CD4-positive, alpha-beta T cell treated with Interferon gamma for 1 hour (primary cell): ENCODE measurements at regions not wholly inside any gene's neighbourhood (a gene's known extent, or its start where the extent isn't known, plus 50 kb on each side); places are given as distances from the start of the nearest gene placed in this dataset.

Experiments used
- DNase-seq: peaks from one replicate; pipeline ENCODE4 v3.0.0-alpha.2; 2020

DNA sequence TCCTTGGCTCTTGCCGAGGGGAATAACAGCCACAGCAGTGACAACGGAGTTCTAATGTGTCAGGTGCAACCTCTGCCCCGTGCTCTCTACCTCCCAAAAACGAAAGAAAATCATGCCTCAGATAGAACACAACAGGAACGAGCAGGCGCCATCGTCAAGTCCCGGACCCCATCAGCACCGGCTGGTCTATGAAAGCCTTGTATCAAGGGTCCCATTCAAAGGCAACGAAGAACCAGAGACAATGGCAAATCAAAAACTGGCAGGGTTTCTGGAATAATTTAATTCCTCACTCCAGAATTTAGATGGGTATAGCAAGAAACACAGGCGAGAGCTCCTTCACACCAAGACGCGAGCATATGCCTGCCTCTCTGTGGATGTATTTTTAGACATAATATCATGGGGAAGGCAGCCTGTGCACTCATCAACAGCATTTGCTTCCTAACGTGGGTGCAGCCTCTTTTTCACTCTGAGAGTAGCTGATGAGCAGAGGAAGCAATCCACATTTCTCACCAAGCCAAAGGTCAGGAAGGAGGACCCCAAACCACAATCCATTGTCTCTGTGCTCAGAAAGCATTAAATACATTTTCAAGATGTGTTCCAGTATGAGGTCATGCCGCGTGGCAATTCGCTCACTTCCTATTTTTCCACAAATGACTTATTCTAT, 193.4 kb upstream of the BLID start:
- DNase-seq, result no peak

DNA sequence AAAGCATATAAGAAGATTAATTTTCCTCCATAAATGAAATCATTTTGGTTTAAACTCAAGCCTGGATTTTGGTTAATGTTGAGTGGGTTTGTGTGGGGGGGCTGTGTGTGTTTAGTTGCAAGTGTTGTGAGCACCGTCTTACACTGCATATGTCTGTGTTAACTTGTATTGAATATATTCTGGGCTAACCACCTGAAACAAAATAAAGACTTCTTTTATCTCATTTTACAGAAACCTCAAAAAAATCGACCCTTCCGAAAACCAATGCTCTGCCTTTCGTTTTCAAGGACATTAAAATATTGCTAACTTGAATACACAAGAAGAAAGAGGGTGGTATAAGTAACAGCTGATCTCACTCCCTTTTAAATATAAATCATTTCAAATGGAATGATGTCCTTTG, 192.2 kb upstream of the BLID start:
- no peak for DNase-seq

DNA sequence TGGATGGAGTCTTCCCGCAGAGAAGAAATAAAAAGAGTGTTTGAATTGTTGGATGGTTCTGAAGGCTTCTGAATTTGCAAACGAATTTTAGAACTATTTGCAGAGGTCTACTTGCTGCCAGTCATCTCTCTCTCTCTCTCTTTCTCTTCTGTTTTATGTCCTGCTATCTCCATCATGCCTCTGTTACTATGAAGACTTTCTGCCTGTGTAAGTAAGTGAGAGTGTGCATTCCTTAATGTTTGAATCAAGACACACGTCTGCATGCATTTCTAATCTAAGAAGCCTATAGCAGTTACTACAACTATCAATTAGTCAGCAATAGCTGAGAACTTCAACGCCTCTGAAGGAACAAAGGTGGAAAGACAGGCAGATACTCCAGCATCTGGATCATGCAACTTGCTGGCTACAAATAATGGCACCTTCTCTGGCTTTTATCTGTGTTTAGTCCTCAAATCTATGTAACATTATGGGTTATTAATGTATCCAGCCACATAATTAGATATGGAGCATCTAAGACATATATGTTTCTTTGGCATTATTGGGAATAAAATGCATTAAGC, 191.5 kb upstream of the BLID start:
- no peak for DNase-seq

DNA sequence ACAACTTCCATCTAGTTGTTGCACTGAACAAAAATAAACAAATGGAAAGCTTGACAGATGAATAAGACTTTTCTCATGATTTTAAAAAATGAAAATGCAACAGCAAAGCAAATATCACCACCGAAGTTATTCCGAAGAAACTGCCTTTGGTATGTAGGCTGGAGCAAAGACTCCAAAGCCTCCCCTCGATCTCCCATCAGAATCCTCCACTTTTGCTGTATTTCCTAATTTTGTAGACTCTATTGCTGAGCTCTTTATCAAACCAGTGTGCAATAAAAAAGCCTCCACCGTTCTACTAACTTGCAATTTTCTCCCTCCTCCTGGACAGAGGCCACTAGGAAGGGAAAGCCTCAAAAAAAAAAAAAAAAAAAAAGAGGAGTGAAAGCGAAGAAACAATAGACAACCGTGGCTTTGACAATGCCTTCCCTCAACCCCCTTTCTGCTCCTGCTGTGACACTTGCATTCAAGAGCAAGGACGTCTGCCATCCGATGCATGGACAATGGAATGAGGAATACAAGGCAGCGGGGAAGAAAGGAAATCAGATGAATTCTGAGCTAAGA, 190.9 kb upstream of the BLID start:
- DNase-seq, result no peak

DNA sequence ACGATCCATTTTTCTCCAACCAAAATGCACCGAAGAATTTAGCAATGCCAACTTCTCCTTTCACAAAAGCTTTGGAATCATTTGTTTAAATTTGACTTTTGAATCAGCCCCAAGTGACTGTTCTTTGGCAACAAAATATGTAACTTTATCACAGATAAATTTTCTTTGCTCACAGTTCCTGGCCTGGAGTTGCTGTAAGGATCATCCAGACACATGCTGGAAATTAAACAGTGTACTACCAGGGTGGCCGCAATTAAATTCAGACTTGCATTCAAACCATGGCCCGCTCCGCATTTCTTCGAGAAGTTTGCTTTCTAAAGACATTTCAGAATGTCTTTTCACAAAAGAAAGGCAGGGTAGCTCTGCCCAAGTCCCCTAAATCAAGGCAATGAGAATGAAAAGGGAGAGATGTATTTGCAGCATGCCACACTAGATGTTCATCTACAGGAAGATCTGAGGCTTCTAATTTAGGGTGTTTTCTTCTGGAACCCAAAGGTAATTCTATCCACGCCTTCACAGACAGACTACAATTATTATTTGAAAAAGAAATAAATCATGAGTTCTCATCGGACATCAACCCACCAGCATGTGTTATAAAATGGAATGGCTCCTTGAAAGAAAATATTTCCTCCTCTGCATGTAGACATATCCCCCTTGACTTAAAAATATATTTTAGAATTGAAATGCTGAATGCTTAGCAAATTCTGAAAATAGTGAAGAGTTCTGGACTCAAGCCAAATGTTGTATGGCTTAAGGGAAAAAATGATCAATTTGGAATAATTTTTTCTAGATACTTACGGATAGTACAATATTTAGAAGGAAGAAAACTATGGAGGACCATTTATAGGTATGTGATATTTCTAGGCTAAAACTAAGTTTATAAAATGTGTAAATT, 189.7 kb upstream of the BLID start:
- no peak for DNase-seq

DNA sequence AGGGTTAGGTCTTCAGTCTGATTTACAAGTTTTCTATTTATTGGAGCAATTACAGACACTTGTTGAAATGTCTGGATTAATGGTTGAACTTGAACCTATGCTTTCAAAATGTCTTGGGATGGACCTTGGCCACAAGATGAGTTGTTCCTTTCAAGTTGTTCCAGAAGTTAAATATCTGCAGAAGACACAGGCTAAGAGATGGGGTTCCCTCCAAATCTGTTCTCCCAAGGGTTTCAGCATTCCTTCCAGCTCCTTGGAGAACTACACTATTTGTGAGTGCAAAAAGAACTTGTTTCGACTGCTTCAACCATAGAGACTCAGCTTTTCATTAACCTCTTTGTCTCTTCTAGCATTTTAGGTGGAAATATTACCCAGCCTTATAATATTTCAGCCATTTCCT, 189.0 kb upstream of the BLID start:
- no peak for DNase-seq

DNA sequence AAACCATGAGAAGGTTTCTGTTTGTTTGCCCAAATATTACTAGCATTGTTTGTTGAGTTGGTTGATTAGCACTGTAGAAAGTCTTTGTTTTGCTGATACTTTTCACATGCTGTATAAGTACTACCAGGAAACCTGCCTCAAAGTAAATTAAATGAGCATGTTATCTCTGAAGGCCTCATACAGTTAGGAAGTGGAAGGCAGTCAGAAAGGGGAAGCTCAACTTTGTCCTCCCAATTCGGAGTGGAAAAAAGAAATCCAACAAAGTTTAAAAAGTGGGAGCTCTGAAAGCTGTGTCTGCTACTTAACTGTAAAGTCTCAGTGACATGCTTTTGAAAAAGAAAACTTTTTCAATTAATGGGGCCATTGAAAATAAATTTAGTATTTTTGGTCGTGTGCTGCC, 188.3 kb upstream of the BLID start:
- DNase-seq, result no peak

DNA sequence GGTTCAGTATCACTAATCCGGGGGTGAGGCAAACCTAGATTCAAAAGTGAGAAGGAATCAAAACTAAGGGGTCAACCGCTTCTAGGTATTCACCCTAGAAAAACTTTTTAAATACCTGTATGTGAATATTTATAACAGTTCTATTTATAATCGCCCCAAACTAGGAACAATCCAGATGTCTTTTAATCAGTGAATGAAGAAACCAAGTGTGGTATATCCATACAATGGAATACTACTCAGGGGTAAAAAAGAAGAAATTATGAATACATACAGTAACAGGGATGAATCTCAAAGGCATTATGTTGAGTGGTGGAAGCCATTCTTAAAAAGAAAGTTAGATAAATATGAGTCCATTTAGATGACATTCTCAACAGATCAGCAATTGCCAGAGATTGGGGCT, 178.0 kb upstream of the BLID start:
- no peak for DNase-seq

DNA sequence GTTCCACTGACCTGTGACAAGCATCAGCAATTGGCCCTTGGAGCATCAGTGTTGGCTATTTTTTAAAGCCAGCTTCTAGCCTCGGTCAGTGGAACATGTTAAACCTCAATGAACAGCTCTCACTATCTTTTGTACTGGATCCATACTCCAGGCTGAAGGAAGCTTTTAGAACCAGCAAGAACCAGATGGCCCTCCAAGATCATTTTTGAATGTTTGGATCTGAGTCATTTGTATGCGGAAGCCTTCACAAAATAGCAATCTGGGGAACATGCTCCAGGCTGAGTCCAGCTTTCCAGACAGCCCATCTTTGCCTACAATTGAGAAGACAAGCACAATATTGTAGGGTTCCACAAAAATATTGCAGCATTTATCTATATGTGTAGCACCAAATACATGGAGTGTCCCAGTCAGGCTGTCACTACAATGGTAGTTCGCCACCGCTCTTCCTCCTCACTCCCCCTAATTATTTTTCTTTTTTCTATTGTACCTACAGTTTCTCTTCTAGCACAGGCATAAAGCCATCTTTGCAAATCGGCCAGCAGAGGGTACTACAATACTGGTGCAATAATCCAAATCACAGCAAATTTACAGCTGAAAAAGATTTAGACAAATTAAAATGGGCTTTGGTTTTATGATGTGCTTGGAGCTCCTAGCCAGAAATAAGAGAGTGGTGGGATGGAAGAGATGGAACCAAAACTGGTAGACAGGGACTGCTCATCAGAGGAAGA, 177.4 kb upstream of the BLID start:
- no peak for DNase-seq

DNA sequence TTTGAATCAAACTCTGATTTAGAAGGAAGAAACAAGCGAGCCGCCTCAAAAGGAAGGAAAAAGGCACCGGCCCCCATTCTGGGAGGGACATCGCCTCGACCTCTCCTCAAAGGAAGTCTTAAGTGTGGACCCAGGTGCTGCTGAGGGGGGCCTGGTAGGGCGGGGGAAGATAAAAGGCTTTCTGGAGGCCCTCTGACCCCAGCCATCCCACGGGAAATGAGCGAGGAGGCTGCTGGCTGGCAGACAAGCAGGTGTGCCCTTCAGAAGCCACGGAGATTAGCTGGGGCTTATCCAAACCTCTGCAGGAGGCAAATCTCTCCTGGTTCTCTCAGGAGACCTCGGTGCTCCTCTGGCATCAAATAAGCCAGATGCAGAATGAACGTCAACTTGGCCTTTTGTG, 171.4 kb upstream of the BLID start:
- no peak for DNase-seq

DNA sequence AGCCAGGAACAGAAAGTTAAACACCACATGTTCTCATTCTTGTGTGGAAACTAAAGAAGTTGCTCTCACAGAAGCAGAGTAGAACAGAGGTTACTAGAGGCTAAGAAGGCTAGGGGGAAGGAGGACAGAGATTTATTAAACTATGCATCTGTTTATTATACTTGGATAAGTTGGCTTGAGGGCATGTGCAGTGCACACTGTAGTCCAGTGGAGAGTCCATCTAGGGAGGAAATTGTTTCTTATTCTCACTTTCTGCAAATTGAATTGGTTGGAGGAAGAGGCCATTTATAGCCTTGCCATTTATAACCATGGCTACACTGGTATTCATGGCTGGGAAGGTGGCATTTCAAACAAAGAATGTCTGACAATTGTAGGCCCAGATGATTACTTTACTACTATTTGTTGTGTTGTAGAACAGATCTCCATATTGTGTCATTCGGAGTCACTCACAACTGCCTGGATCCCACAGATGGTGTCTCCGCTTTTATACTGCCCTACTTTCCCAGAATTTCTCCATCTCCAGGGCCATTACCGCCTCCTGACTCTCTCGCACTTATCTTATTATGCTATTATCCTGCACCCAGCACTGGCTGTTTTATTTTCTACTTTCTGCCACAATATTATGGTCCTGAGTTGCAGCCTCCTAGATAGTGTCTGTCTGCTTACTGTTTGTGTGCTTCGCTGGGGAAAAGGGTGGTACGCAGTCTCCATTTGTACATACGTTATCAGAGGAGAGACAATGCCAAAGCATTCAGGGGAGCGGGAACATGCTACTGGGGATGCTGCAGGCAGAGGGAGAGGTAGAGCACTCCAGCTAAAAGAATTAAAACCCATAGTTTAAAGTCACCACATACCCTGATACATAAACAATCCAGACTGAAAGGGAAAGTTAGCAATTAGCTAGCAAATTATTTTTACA, 169.3 kb upstream of the BLID start:
- DNase-seq, result no peak

DNA sequence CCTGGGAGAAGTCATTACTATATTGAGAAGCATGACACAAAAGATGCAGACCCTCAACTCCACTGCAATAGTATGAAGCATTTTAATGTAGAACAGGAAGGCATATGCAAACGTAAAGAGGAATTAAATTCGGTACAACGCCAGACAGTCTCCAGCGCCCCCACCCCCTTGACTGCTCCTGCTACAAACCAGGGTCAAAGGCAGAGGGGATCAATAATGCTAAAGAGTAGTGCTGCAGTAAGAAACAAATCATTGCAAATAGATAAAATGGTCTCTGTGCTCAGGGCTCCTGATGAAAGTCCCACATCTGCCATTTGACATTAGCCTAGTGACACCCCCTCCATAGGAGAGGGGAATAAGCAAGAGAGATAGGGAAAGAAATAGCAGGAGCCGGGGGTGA, 164.9 kb upstream of the BLID start:
- no peak for DNase-seq

DNA sequence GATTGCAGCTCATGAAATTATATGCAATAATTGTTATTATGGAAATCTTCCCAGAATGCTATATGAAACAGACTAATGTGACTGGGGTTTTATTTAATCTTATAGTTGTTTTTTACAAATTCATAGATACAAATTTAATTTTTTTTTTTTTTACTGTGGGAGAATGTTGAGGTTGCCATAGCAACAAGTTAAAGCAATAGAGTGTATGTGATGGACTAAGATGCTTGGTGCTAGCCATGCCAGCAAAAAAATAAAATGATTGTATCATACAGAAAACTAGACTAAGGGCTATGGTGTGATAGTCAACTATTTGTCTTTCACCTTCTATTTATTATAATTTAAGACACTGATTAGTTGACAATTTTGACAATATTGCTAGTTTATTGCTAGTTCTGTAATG, 163.2 kb upstream of the BLID start:
- no peak for DNase-seq

DNA sequence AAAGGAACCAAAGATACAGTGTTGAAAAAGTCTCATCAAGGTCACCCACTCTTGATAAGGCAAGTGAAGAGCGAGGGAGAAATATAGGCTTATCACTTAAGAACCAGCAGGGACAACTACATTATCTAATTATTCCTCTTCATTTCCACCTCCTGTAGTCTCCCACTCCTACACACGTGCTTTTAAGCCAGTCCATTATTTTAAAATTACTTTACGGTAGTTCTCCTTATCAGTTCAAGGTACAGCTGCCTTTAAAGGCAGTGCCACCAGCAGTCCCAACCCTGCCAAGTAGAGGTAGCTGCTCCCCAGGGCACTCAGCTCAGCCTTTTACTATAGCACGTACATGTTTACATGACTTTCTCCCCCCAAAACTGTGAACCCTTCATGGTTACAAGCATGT, 161.5 kb upstream of the BLID start:
- no peak for DNase-seq

DNA sequence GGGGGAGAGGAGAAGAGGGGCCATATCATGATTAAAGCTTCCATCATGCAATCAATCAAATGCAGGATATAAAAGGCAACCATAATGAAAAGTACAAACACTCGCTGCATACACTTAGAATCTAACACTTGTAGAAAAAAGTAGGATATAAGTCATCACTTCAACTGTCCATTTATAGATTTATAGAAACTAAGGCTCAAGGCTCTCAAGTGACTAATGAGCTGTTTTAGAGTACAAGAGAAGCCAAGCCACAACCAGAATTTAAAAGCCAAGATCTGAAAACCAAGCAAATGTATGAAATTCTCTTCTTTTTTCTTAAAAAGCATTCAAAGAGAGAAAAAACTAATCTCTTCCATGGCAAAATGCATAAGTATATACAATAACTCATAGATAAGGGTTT, 160.2 kb upstream of the BLID start:
- DNase-seq, result no peak

DNA sequence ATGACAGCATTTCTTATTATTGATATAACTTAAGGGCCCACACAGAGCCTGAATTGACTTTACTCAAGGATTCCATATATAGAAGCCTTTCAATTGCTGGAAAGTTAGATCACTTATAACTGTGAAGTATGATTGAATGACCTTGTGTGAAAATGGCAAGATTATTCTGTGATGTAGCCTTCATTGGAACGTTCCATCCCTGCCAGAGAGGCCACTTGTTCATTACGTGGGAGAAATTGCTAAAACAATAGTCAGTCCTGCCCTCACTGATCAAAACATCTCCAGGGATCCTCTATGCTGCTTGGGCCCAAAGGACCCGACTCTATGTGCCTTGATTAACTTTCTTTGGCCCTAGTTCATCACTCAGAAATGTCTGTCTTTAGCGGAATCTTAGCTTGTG, 159.5 kb upstream of the BLID start:
- DNase-seq, result no peak

DNA sequence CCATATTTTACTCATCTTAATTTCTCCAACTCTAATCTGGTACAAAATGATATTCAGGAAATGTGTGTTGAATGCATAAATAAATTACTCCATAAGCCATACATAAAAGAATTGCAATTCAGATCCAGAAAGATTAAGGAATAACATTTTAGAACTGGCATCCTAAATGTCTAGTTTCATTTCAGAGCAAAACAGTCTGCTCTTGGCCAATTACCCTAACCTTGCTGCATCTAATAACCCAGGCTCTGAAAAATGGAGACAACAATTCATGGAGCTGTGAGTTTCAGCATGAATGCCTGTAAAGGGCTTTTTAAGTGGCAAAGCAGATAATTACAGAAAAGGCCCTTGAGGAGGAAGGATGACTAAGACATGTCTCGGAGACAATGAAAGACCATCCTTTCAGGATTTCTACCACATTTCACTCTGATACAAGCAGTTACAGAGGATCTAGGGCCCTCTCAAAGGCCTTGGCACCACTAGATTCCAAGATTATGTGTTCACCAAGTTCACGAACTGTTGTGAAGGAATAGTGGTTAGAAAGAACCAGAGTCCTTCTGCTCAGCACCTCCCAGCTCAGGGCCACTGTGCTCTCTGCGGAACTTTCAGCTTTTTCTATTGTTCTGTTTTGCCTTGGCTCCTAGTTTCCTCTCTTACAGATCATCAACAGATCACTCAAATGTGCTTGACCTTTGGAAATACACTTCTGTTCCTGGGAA, 157.6 kb upstream of the BLID start:
- DNase-seq, result no peak

DNA sequence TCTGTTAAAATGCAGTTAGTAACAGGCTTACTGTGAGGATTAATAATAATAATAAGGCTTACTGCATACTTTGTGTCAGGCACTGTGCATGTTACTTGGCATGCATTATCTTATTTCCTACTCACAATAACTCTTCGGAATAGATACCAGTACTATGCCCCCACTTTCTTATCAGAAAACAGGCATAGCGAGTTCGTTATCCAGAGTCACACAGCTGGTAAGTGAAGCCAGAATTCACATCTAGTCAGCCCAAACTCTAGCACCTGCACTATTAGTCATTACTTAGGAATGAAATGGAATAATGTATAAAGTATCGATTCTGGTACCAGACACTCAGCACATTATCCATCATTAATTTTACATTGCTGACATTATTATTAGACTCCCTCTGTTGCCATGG, 155.7 kb upstream of the BLID start:
- no peak for DNase-seq

DNA sequence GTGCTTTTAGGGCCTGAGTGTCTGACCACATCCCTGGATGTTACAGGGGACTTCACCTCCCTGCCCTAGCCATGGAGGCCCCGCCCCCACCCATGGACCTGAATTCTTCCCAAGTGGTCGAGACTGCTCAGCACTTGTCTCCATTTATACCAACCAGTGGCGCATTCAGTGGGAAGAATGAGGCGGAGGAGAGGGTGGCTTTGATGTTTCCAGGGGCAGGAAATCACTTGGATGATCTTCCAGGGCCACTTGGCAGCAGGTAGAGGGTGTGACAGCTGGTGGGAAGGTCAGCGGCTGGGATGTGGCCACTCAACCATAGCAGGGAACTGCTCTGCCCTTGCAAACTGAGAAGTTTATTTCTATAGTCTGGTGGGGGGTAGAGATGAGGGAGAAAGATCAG, 155.1 kb upstream of the BLID start:
- no peak for DNase-seq

DNA sequence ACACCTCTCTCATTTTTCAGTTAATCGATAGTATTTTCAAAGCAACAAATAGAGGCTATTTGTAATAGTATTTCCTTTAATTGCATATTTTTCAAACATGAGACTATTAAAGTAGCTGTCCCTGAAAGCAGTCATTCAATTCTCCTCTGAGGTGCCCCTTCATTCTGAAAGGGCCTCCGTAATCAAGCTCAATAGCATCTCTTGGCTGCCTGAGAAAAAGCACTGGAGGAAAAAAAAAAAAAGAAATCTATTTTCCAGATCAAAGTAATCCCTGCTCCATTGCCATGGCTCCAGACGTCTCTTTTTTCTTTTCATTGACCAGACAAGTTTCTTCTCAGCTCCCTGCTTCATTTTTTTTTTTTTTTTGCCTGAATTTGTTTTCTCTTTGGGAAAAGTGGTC, 154.5 kb upstream of the BLID start:
- DNase-seq, result no peak

DNA sequence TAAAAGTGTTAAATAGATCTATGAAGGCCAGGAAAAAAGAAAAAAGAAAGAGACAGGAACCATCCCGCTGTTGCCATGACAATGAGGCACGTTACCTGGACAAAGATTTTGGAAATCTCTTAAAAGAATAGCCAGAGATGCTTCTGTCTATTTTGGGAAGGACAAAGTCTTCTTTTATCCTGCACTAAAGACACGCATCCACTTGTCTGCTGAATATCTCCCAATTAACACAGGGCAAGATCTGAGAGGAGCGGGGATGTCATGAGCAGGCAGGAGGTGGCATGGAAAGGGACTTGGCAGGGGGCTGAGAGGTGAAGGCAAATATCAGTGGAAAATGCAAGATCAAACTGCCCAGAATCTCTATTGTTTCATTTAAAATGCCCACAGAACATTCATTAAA, 153.8 kb upstream of the BLID start:
- no peak for DNase-seq
